WTC11 (cell line): ENCODE measurements at regions not wholly inside any gene's neighbourhood (a gene's known extent, or its start where the extent isn't known, plus 50 kb on each side); places are given as distances from the start of the nearest gene placed in this dataset.

Source experiments
- CREB1 ChIP-seq: sonication (generic); formaldehyde crosslinking; IDR thresholded peaks from 2 replicates; pipeline ENCODE4 v1.8.0; 2023; ENCODE audit warnings: mild to moderate bottlenecking, missing genetic modification reagents
- CTCF ChIP-seq: fragments of 200-600 bp; IDR thresholded peaks from 2 replicates; pipeline ENCODE4 v1.8.0; 2022; ENCODE audit warnings: antibody characterized with exemption
- HMGXB4 ChIP-seq: sonication (generic); formaldehyde crosslinking; IDR thresholded peaks from 2 replicates; pipeline ENCODE4 v1.8.1; 2023; ENCODE audit warnings: mild to moderate bottlenecking, moderate library complexity, missing genetic modification reagents
- IRF1 ChIP-seq: sonication (generic); formaldehyde crosslinking; IDR thresholded peaks from 2 replicates; pipeline ENCODE4 v1.8.0; 2023; ENCODE audit warnings: missing genetic modification reagents
- JAZF1 ChIP-seq: fragments of 250-450 bp; sonication (Bioruptor Pico); IDR thresholded peaks from 2 replicates; pipeline ENCODE4 v1.9.0; 2021; ENCODE audit warnings: moderate library complexity, mild to moderate bottlenecking, inconsistent platforms
- KAT7 ChIP-seq: sonication (generic); formaldehyde crosslinking; IDR thresholded peaks from 2 replicates; pipeline ENCODE4 v1.8.1; 2023; ENCODE audit warnings: missing genetic modification reagents, mild to moderate bottlenecking, borderline replicate concordance
- NFYB ChIP-seq: sonication (generic); formaldehyde crosslinking; conservative IDR thresholded peaks from 2 replicates; pipeline ENCODE4 v1.8.0; 2022; ENCODE audit warnings: low read depth, missing genetic modification reagents
- TP53 ChIP-seq: sonication (generic); formaldehyde crosslinking; IDR thresholded peaks from 2 replicates; pipeline ENCODE4 v1.8.1; 2023; ENCODE audit warnings: mild to moderate bottlenecking, missing genetic modification reagents
- ZNF232 ChIP-seq: sonication (generic); formaldehyde crosslinking; IDR thresholded peaks from 2 replicates; pipeline ENCODE4 v1.8.0; 2022; ENCODE audit warnings: mild to moderate bottlenecking, missing genetic modification reagents

- TF ChIP-seq NFYB (CRISPR knock-in tag) (no peak), CREB1 (no peak), CTCF (no peak), JAZF1 (no peak), HMGXB4 (CRISPR knock-in tag) (no peak), KAT7 (CRISPR knock-in tag) (no peak), TP53 (CRISPR knock-in tag) (no peak), IRF1 (CRISPR knock-in tag) (no peak), ZNF232 (CRISPR knock-in tag) (no peak)
These were observed 485.7 kb downstream of the MN1 start for GRCh38 chr22:27315833-27316232.
